H1 (cell line): ENCODE measurements at regions not wholly inside any gene's neighbourhood (a gene's known extent, or its start where the extent isn't known, plus 50 kb on each side); places are given as distances from the start of the nearest gene placed in this dataset.

Experiments
- CTCF ChIA-PET: fragments of 300-600 bp; sonication (Branson Sonifier 250); formaldehyde crosslinking; loops from one replicate; lab custom pipeline; 2021; ENCODE audit not compliant: partially characterized antibody; lab: Charles Lee
- POLR2A ChIA-PET: fragments of 300-600 bp; sonication (Branson Sonifier 250); formaldehyde crosslinking; loops from one replicate; lab custom pipeline; 2021; ENCODE audit warnings: inconsistent platforms; ENCODE audit not compliant: partially characterized antibody; lab: Charles Lee
- DNase-seq, 2 experiments: peaks; one replicate each; pipeline versions ENCODE4 v3.0.0 to v3.0.0-alpha.2; 2010 to 2022; ENCODE audit warnings: low spot score in 2 of 2, low read depth in 1 of 2, mixed read lengths in 1 of 2
- FAIRE-seq: peaks from 2 replicates; lab custom pipeline; 2011; peaks lifted over from hg19 to GRCh38; lab: Jason Lieb, UNC
- H2AFZ ChIP-seq: 2 replicates; pipeline ENCODE4 v1.8.1; 2012; ENCODE audit warnings: low read length, inconsistent platforms
- H2AK5ac ChIP-seq: 2 replicates; pipeline ENCODE4 v1.6.1; 2013; ENCODE audit warnings: low read depth, low read length
- H2BK120ac ChIP-seq: replicated peaks from 2 replicates; pipeline ENCODE3; 2013; ENCODE audit warnings: low read depth, low read length, inconsistent platforms
- H2BK12ac ChIP-seq: 2 replicates; pipeline ENCODE4 v1.6.1; 2013; ENCODE audit warnings: low read depth, low read length
- H2BK15ac ChIP-seq: 2 replicates; pipeline ENCODE4 v1.6.1; 2013; ENCODE audit warnings: low read length
- H2BK20ac ChIP-seq: 2 replicates; pipeline ENCODE4 v1.6.1; 2013; ENCODE audit warnings: low read length
- H2BK5ac ChIP-seq: 2 replicates; pipeline ENCODE4 v1.6.1; 2013; ENCODE audit warnings: low read depth, low read length
- H3K14ac ChIP-seq: 2 replicates; pipeline ENCODE4 v1.6.1; 2013; ENCODE audit warnings: inconsistent platforms; ENCODE audit not compliant: insufficient read length
- H3K18ac ChIP-seq: 2 replicates; pipeline ENCODE4 v1.6.1; 2013; ENCODE audit warnings: low read length; ENCODE audit errors: extremely low read depth
- H3K23ac ChIP-seq: 2 replicates; pipeline ENCODE4 v1.6.1; 2013; ENCODE audit warnings: inconsistent platforms; ENCODE audit not compliant: insufficient read length
- H3K23me2 ChIP-seq: 2 replicates; pipeline ENCODE4 v1.6.1; 2013; ENCODE audit warnings: low read depth, low read length
- H3K27ac ChIP-seq: 2 replicates; pipeline ENCODE4 v1.6.1; 2011; ENCODE audit warnings: low read depth, low read length, inconsistent platforms
- H3K27me3 ChIP-seq, 4 experiments: replicated peaks in 1 of 4; 1 replicate in 1 of 4; 2 replicates in 3 of 4; pipeline versions ENCODE4 v1.6.1 to v1.8.1; 2011 to 2013; ENCODE audit warnings: low read length in 3 of 4, mild to moderate bottlenecking in 3 of 4, inconsistent platforms in 2 of 4, mixed read lengths in 2 of 4, moderate library complexity in 1 of 4; ENCODE audit not compliant: control insufficient read depth in 3 of 4, insufficient read depth in 3 of 4; ENCODE audit errors: extremely low read depth in 1 of 4
- H3K36me3 ChIP-seq, 4 experiments: 2 replicates each; pipeline versions ENCODE4 v1.6.1 to v1.8.1; 2011 to 2013; ENCODE audit warnings: mild to moderate bottlenecking in 4 of 4, low read length in 3 of 4, moderate library complexity in 2 of 4, control low read depth in 1 of 4, inconsistent platforms in 1 of 4; ENCODE audit not compliant: insufficient read depth in 4 of 4, control insufficient read depth in 2 of 4
- H3K4ac ChIP-seq: replicated peaks from 2 replicates; pipeline ENCODE3; 2013; ENCODE audit warnings: low read length, low read depth, mixed read lengths, inconsistent platforms; ENCODE audit not compliant: insufficient read length
- H3K4me1 ChIP-seq, 4 experiments: replicated peaks in 1 of 4; 1 replicate in 1 of 4; 2 replicates in 3 of 4; pipeline versions ENCODE4 v1.6.1 to v1.8.1; 2011 to 2013; ENCODE audit warnings: low read length in 3 of 4, inconsistent platforms in 2 of 4, mixed read lengths in 1 of 4; ENCODE audit not compliant: insufficient read depth in 4 of 4, control insufficient read depth in 3 of 4
- H3K4me2 ChIP-seq, 2 experiments: 2 replicates each; pipeline versions ENCODE4 v1.6.1 to v1.8.1; 2011 to 2013; ENCODE audit warnings: low read depth in 2 of 2, low read length in 2 of 2, control low read depth in 1 of 2, inconsistent platforms in 1 of 2, mild to moderate bottlenecking in 1 of 2; ENCODE audit not compliant: insufficient read depth in 1 of 2
- H3K4me3 ChIP-seq, 4 experiments: fragments of 200-600, 300-600 bp in 1 of 4; sonication (generic), shearing (Covaris generic), sonication (Bioruptor Twin) in 1 of 4; 2 replicates each; pipeline versions ENCODE4 v1.5.1 to v1.8.1; 2011 to 2016; ENCODE audit warnings: low read length in 4 of 4, low read depth in 3 of 4, control low read depth in 2 of 4, inconsistent platforms in 2 of 4, mild to moderate bottlenecking in 2 of 4, mixed read lengths in 1 of 4, moderate library complexity in 1 of 4; ENCODE audit not compliant: insufficient read depth in 2 of 4; ENCODE audit errors: extremely low read depth in 1 of 4
- H3K56ac ChIP-seq: replicated peaks from 2 replicates; pipeline ENCODE3; 2013; ENCODE audit warnings: low read depth, mild to moderate bottlenecking, mixed read lengths, low read length, inconsistent platforms; ENCODE audit not compliant: insufficient read length
- H3K79me1 ChIP-seq: 2 replicates; pipeline ENCODE4 v1.6.1; 2013; ENCODE audit warnings: low read depth, low read length, control low read depth
- H3K79me2 ChIP-seq, 2 experiments: 2 replicates each; pipeline versions ENCODE4 v1.6.1 to v1.8.1; 2012 to 2013; ENCODE audit warnings: low read length in 2 of 2, mild to moderate bottlenecking in 2 of 2, inconsistent platforms in 1 of 2; ENCODE audit not compliant: insufficient read depth in 2 of 2, control insufficient read depth in 1 of 2
- H3K9ac ChIP-seq, 4 experiments: replicated peaks in 1 of 4; 1 replicate in 1 of 4; 2 replicates in 3 of 4; pipeline versions ENCODE4 v1.6.1 to v1.8.1; 2011 to 2013; ENCODE audit warnings: low read depth in 3 of 4, low read length in 3 of 4, control low read depth in 2 of 4, mild to moderate bottlenecking in 2 of 4, moderate library complexity in 2 of 4, inconsistent platforms in 1 of 4; ENCODE audit errors: extremely low read depth in 1 of 4
- H3K9me3 ChIP-seq, 2 experiments: 2 replicates each; pipeline versions ENCODE4 v1.6.1 to v1.8.1; 2012 to 2013; ENCODE audit warnings: mild to moderate bottlenecking in 2 of 2, moderate library complexity in 2 of 2, control low read depth in 1 of 2, inconsistent platforms in 1 of 2, low read depth in 1 of 2, low read length in 1 of 2, mixed read lengths in 1 of 2; ENCODE audit not compliant: insufficient read depth in 2 of 2
- H4K20me1 ChIP-seq, 2 experiments: replicated peaks in 1 of 2; 2 replicates each; pipeline versions ENCODE3 to v1.8.1; 2011 to 2013; ENCODE audit warnings: inconsistent platforms in 2 of 2, low read length in 2 of 2, mild to moderate bottlenecking in 1 of 2; ENCODE audit not compliant: insufficient read depth in 2 of 2, control insufficient read depth in 1 of 2
- H4K5ac ChIP-seq: 2 replicates; pipeline ENCODE4 v1.6.1; 2013; ENCODE audit warnings: low read length, low read depth, mixed read lengths, inconsistent platforms; ENCODE audit not compliant: insufficient read length
- H4K8ac ChIP-seq: 2 replicates; pipeline ENCODE4 v1.8.0; 2013; ENCODE audit warnings: mild to moderate bottlenecking, moderate library complexity, low read length, inconsistent platforms; ENCODE audit not compliant: insufficient read depth; ENCODE audit errors: extremely low read depth
- H4K91ac ChIP-seq: replicated peaks from 2 replicates; pipeline ENCODE3; 2013; ENCODE audit warnings: low read length, mixed read lengths, inconsistent platforms; ENCODE audit not compliant: insufficient read length
- CEBPB ChIP-seq: IDR thresholded peaks from 2 replicates; pipeline ENCODE4 v1.6.1; 2012; ENCODE audit warnings: low read depth, low read length
- EGR1 ChIP-seq: IDR thresholded peaks from 2 replicates; pipeline ENCODE4 v1.6.1; 2011; ENCODE audit warnings: low read depth, low read length, borderline replicate concordance
- GABPA ChIP-seq: IDR thresholded peaks from 2 replicates; pipeline ENCODE4 v1.6.1; 2011; ENCODE audit warnings: mild to moderate bottlenecking, low read length, moderate library complexity, borderline replicate concordance; ENCODE audit not compliant: insufficient read depth
- PHF8 ChIP-seq: fragments of 200-600 bp; sonication (generic); conservative IDR thresholded peaks from 2 replicates; pipeline ENCODE4 v1.7.1; 2012; ENCODE audit warnings: low read depth, mild to moderate bottlenecking, inconsistent platforms, low read length, moderate library complexity
- SP4 ChIP-seq: IDR thresholded peaks from 2 replicates; pipeline ENCODE4 v1.6.1; 2012; ENCODE audit warnings: low read length, inconsistent platforms
- WGBS, 2 experiments: shearing (Covaris generic) in 1 of 2; methylation state at CpG; one replicate each; pipeline versions ENCODE4 v1.1.6 to v1.1.7; 2013 to 2015; ENCODE audit warnings: low lambda C conversion rate in 2 of 2, mixed read lengths in 2 of 2, inconsistent platforms in 1 of 2, low coverage in 1 of 2, missing lambda C conversion rate in 1 of 2; ENCODE audit not compliant: insufficient replicate concordance in 2 of 2, insufficient coverage in 1 of 2, insufficient read length in 1 of 2; ENCODE audit errors: extremely low coverage in 1 of 2, missing lambda C conversion rate in 1 of 2; 5-methylcytosine and 5-hydroxymethylcytosine counted together

- H4K8ac ChIP-seq: no peak overlapping the region
- DNase-seq (no peak), FAIRE-seq (no peak)
- H4K91ac ChIP-seq: no peak overlapping the region
- no peak overlapping the region for H2AFZ ChIP-seq
- no peak overlapping the region for H3K18ac ChIP-seq
- H3K23me2 ChIP-seq: no peaks in the 10 kb centered on the region
- POLR2A ChIA-PET: no interaction called here
- no peaks in the 10 kb centered on the region for H3K79me2 ChIP-seq
- H2BK120ac ChIP-seq: no peak overlapping the region
- TF ChIP-seq PHF8 (no peak), EGR1 (no peak), CEBPB (peak; percentile 36; the same call in 1 of the 2 replicates), SP4 (no peak), GABPA (no peak)
- no peak overlapping the region for H3K27ac ChIP-seq
- H3K23ac ChIP-seq: no peak overlapping the region
- H2BK12ac ChIP-seq: no peak overlapping the region
- H3K9me3 ChIP-seq: peaks cover 0 to 8% of the 10 kb centered on the region in 2 experiments; a peak in 1 of 4 replicates
- no peak overlapping the region for H3K9ac ChIP-seq
- no peak overlapping the region for H3K4me2 ChIP-seq
- 93% methylated on average over 3 of the region's 3 CpGs; no CpG with 5 or more reads in 1 of the 2 experiments for WGBS, 2 experiments
- H2AK5ac ChIP-seq: no peak overlapping the region
- no peak overlapping the region for H3K4ac ChIP-seq
- no peaks in the 10 kb centered on the region; a peak in 1 of 8 replicates for H3K36me3 ChIP-seq
- no peaks in the 10 kb centered on the region for H3K4me1 ChIP-seq
- H2BK5ac ChIP-seq: no peak overlapping the region
- H4K20me1 ChIP-seq: no peaks in the 10 kb centered on the region
- no peaks in the 10 kb centered on the region for H3K79me1 ChIP-seq
- CTCF ChIA-PET: interaction anchor here (1.3 kb wide), 1 partner anchor 183 kb away, joined by 5 read pairs; no protein-coding TSS in a partner anchor
- H3K14ac ChIP-seq: no peak overlapping the region
- H3K27me3 ChIP-seq: no peaks in the 10 kb centered on the region
- H2BK15ac ChIP-seq: no peak overlapping the region
- no peak overlapping the region for H2BK20ac ChIP-seq
- H4K5ac ChIP-seq: no peak overlapping the region
- no peak overlapping the region for H3K56ac ChIP-seq
- no peak overlapping the region for H3K4me3 ChIP-seq
Measured at GRCh38 chr5:167232675-167233311, 1058.7 kb upstream of the WWC1 start.
